Trophoblast cell (in vitro differentiated cells and primary cell): ENCODE measurements at regions not wholly inside any gene's neighbourhood (a gene's known extent, or its start where the extent isn't known, plus 50 kb on each side); places are given as distances from the start of the nearest gene placed in this dataset.

Experiments
- DNase-seq, 2 donors: peaks; one replicate each; pipeline ENCODE4 v3.0.0-alpha.2; 2016
- H2AFZ ChIP-seq: 2 replicates; pipeline ENCODE4 v1.6.1; 2013; ENCODE audit warnings: low read length, moderate library complexity, mild to moderate bottlenecking; ENCODE audit not compliant: insufficient read depth, poor library complexity
- H2AK5ac ChIP-seq: 2 replicates; pipeline ENCODE4 v1.6.1; 2013; ENCODE audit warnings: mild to moderate bottlenecking, low read length
- H2BK120ac ChIP-seq: 2 replicates; pipeline ENCODE4 v1.6.1; 2013; ENCODE audit warnings: low read length, mild to moderate bottlenecking, moderate library complexity; ENCODE audit not compliant: insufficient read depth, poor library complexity
- H2BK12ac ChIP-seq: 2 replicates; pipeline ENCODE4 v1.6.1; 2013; ENCODE audit warnings: mild to moderate bottlenecking, low read length, moderate library complexity
- H2BK5ac ChIP-seq: 2 replicates; pipeline ENCODE4 v1.6.1; 2013; ENCODE audit warnings: low read length, low read depth, moderate library complexity, mild to moderate bottlenecking; ENCODE audit not compliant: poor library complexity
- H3K14ac ChIP-seq: 2 replicates; pipeline ENCODE4 v1.6.1; 2013; ENCODE audit warnings: mild to moderate bottlenecking, low read length
- H3K18ac ChIP-seq: 2 replicates; pipeline ENCODE4 v1.6.1; 2013; ENCODE audit warnings: mild to moderate bottlenecking, low read length
- H3K23ac ChIP-seq: 2 replicates; pipeline ENCODE4 v1.6.1; 2013; ENCODE audit warnings: low read length
- H3K27ac ChIP-seq: 2 replicates; pipeline ENCODE4 v1.5.1; 2013; ENCODE audit warnings: low read depth, mild to moderate bottlenecking, inconsistent platforms, low read length, moderate library complexity
- H3K27me3 ChIP-seq: 2 replicates; pipeline ENCODE4 v1.6.1; 2013; ENCODE audit warnings: inconsistent platforms, mild to moderate bottlenecking, low read length, moderate library complexity; ENCODE audit not compliant: insufficient read depth
- H3K36me3 ChIP-seq, 2 experiments: 1 replicate in 1 of 2; 2 replicates in 1 of 2; pipeline ENCODE4 v1.6.1; 2013; ENCODE audit warnings: low read length in 2 of 2, mild to moderate bottlenecking in 2 of 2, moderate library complexity in 1 of 2; ENCODE audit not compliant: insufficient read depth in 2 of 2, control insufficient read depth in 1 of 2
- H3K4ac ChIP-seq: 2 replicates; pipeline ENCODE4 v1.6.1; 2013; ENCODE audit warnings: low read depth, mild to moderate bottlenecking, low read length, moderate library complexity
- H3K4me1 ChIP-seq, 2 experiments: 1 replicate in 1 of 2; 2 replicates in 1 of 2; pipeline ENCODE4 v1.6.1; 2013; ENCODE audit warnings: low read length in 2 of 2, mild to moderate bottlenecking in 2 of 2, moderate library complexity in 1 of 2; ENCODE audit not compliant: insufficient read depth in 2 of 2, control insufficient read depth in 1 of 2
- H3K4me2 ChIP-seq: 2 replicates; pipeline ENCODE4 v1.6.1; 2013; ENCODE audit warnings: inconsistent platforms, mild to moderate bottlenecking, low read length, moderate library complexity
- H3K4me3 ChIP-seq: 2 replicates; pipeline ENCODE4 v1.5.1; 2013; ENCODE audit warnings: mild to moderate bottlenecking, low read depth, low read length, inconsistent platforms
- H3K79me1 ChIP-seq: one replicate; pipeline ENCODE4 v1.6.1; 2013; ENCODE audit warnings: low read length
- H3K79me2 ChIP-seq: 2 replicates; pipeline ENCODE4 v1.6.1; 2013; ENCODE audit warnings: low read length, mild to moderate bottlenecking; ENCODE audit not compliant: control insufficient read depth, insufficient read depth, poor library complexity
- H3K9ac ChIP-seq: 2 replicates; pipeline ENCODE4 v1.6.1; 2013; ENCODE audit warnings: mild to moderate bottlenecking, low read length
- H3K9me3 ChIP-seq: 2 replicates; pipeline ENCODE4 v1.6.1; 2013; ENCODE audit warnings: low read depth, mild to moderate bottlenecking, control low read depth, inconsistent platforms, low read length; ENCODE audit not compliant: insufficient read depth
- H4K12ac ChIP-seq: 2 replicates; pipeline ENCODE4 v1.6.1; 2013; ENCODE audit warnings: low read depth, mild to moderate bottlenecking, low read length, moderate library complexity
- H4K8ac ChIP-seq: 2 replicates; pipeline ENCODE4 v1.6.1; 2013; ENCODE audit warnings: low read depth, mild to moderate bottlenecking, low read length, moderate library complexity
- H4K91ac ChIP-seq: one replicate; pipeline ENCODE4 v1.6.1; 2013; ENCODE audit warnings: low read depth, mild to moderate bottlenecking, low read length, moderate library complexity
- WGBS: extraction: QIAGEN DNeasy Blood & Tissue Kit; methylation state at CpG from one replicate; pipeline ENCODE4 v1.1.7; 2013; ENCODE audit warnings: missing lambda C conversion rate; ENCODE audit not compliant: insufficient read length, insufficient coverage; ENCODE audit errors: extremely low coverage; 5-methylcytosine and 5-hydroxymethylcytosine counted together

DNA sequence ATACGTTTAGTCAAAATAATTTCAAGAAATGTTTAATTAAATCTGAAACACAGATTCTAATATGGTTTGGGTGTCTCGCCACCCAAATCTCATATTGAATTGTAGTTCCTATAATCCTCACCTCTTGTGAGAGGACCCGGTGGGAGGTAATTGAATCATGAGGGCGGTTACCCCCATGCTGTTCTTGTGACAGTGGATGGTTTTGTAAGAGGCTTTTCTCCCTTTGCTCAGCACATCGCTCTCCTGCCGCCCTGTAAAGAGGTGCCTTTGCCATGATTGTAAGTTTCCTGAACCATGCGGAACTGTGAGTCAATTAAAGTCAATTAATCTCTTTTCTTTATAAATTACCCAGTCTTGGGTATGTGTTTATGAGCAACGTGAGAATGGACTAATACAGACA is 1045.1 kb upstream of the POU3F3 start:
- Histone ChIP-seq H3K23ac (no peak overlapping the region), H3K9ac (no peak overlapping the region), H3K14ac (no peak overlapping the region), H4K91ac (no peak overlapping the region), H3K79me2 (no peaks in the 10 kb centered on the region), H3K18ac (no peak overlapping the region), H3K4me1 (no peaks in the 10 kb centered on the region), H3K79me1 (no peaks in the 10 kb centered on the region), H2BK5ac (no peak overlapping the region), H3K27me3 (no peaks in the 10 kb centered on the region), H3K9me3 (no peaks in the 10 kb centered on the region), H4K8ac (no peak overlapping the region), H2AK5ac (no peak overlapping the region), H3K4ac (no peak overlapping the region), H3K4me2 (no peak overlapping the region), H4K12ac (no peak overlapping the region), H2BK120ac (no peak overlapping the region), H3K4me3 (no peak overlapping the region), H2BK12ac (no peak overlapping the region), H3K36me3 (no peaks in the 10 kb centered on the region), H2AFZ (no peak overlapping the region), H3K27ac (no peak overlapping the region)
- DNase-seq = no peak
- WGBS = no CpG with 5 or more reads among the region's 8 CpGs

DNA sequence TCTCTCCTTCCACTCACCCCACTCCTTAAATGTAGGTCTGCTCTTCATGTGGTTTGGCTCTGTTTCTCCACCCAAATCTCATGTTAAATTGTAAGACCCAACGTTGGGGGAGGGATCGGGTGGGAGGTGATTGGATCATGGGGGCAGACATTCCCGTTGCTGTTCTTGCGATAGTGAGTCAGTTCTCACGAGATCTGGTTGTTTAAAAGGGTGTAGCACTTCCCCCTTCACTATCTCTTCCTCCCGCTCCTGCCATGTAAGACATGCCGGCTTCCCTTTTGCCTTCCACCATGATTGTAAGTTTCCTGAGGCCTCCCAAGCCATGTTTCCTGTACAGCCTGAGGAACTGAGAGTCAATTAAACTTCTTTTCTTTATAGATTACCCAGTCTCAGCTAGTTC is 1044.5 kb upstream of the POU3F3 start:
- Histone ChIP-seq H4K12ac (no peak overlapping the region), H3K9ac (no peak overlapping the region), H3K36me3 (no peaks in the 10 kb centered on the region), H3K23ac (no peak overlapping the region), H3K4me3 (no peak overlapping the region), H3K4me1 (no peaks in the 10 kb centered on the region), H3K27ac (no peak overlapping the region), H3K14ac (no peak overlapping the region), H2BK12ac (no peak overlapping the region), H2AFZ (no peak overlapping the region), H2BK5ac (no peak overlapping the region), H4K8ac (no peak overlapping the region), H2AK5ac (no peak overlapping the region), H4K91ac (no peak overlapping the region), H3K18ac (no peak overlapping the region), H2BK120ac (no peak overlapping the region), H3K9me3 (no peaks in the 10 kb centered on the region), H3K79me2 (no peaks in the 10 kb centered on the region), H3K79me1 (no peaks in the 10 kb centered on the region), H3K27me3 (no peaks in the 10 kb centered on the region), H3K4ac (no peak overlapping the region), H3K4me2 (no peak overlapping the region)
- no CpG with 5 or more reads among the region's 7 CpGs for WGBS
- DNase-seq = no peak

DNA sequence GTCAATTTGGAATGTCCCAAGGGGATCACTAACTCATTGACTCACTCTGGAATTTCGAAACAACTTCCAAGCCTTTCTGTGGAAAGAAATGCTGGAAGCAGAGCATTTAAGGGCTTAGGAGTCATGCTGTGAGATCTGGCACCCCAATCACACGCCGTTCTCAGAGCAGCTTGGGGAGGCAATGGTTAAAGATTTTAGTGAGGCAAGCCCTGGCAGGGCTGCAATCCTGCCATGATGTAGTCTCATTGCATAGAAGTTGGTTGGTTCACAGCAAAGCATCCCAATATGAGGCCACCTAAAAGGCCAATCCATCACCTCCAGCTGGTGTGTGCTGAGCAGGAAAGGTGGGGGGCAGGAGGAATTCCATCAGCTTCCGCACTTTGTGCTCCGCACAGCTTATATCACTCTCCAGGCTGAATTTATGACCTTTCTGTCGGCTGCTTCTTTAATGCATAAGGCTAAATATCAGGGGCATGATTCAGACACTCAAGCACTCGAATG is 1043.9 kb upstream of the POU3F3 start:
- Histone ChIP-seq H4K8ac (no peak overlapping the region), H2AFZ (no peak overlapping the region), H2BK12ac (no peak overlapping the region), H3K4me1 (no peaks in the 10 kb centered on the region), H2AK5ac (no peak overlapping the region), H4K12ac (no peak overlapping the region), H3K4ac (no peak overlapping the region), H4K91ac (no peak overlapping the region), H3K4me3 (no peak overlapping the region), H3K36me3 (no peaks in the 10 kb centered on the region), H2BK5ac (no peak overlapping the region), H3K18ac (no peak overlapping the region), H3K9me3 (no peaks in the 10 kb centered on the region), H3K79me1 (no peaks in the 10 kb centered on the region), H3K79me2 (no peaks in the 10 kb centered on the region), H3K27ac (no peak overlapping the region), H3K9ac (no peak overlapping the region), H3K23ac (no peak overlapping the region), H2BK120ac (no peak overlapping the region), H3K4me2 (no peak overlapping the region), H3K27me3 (no peaks in the 10 kb centered on the region), H3K14ac (no peak overlapping the region)
- DNase-seq = no peak
- WGBS = no CpG with 5 or more reads among the region's 7 CpGs

- no peaks in the 10 kb centered on the region for H3K27me3 ChIP-seq
- H3K79me1 ChIP-seq = no peaks in the 10 kb centered on the region
- H2AFZ ChIP-seq = no peak overlapping the region
- H3K4me2 ChIP-seq = no peak overlapping the region
- no peak overlapping the region for H2BK12ac ChIP-seq
- H3K9me3 ChIP-seq = no peaks in the 10 kb centered on the region
- no peak overlapping the region for H3K9ac ChIP-seq
- no peaks in the 10 kb centered on the region for H3K4me1 ChIP-seq
- H3K4ac ChIP-seq = no peak overlapping the region
- no peak overlapping the region for H2BK120ac ChIP-seq
- no peaks in the 10 kb centered on the region for H3K79me2 ChIP-seq
- H2BK5ac ChIP-seq = no peak overlapping the region
- no peak overlapping the region for H4K91ac ChIP-seq
- H3K23ac ChIP-seq = no peak overlapping the region
- H3K14ac ChIP-seq = no peak overlapping the region
- DNase-seq = no peak
- H3K18ac ChIP-seq = no peak overlapping the region
- no peaks in the 10 kb centered on the region for H3K36me3 ChIP-seq
- H4K8ac ChIP-seq = no peak overlapping the region
- no peak overlapping the region for H4K12ac ChIP-seq
- no peak overlapping the region for H3K4me3 ChIP-seq
- WGBS = no CpG with 5 or more reads among the region's 2 CpGs
- no peak overlapping the region for H2AK5ac ChIP-seq
- H3K27ac ChIP-seq = no peak overlapping the region
These were observed 1043.0 kb upstream of the POU3F3 start for GRCh38 chr2:103810875-103811274.
